Duodenal mucosa (tissue), 2 donors: ENCODE measurements at regions not wholly inside any gene's neighbourhood (a gene's known extent, or its start where the extent isn't known, plus 50 kb on each side); places are given as distances from the start of the nearest gene placed in this dataset.

Experiments used
- H3K27ac ChIP-seq: one replicate; pipeline ENCODE4 v1.7.0; 2013; ENCODE audit warnings: low read depth, low read length
- H3K27me3 ChIP-seq, 2 donors: one replicate each; pipeline ENCODE4 v1.7.0; 2013; ENCODE audit warnings: low read length in 2 of 2, control low read depth in 1 of 2; ENCODE audit not compliant: insufficient read depth in 2 of 2, control insufficient read depth in 1 of 2
- H3K36me3 ChIP-seq, 2 donors: one replicate each; pipeline ENCODE4 v1.7.0; 2013; ENCODE audit warnings: low read length in 2 of 2, control low read depth in 1 of 2; ENCODE audit not compliant: insufficient read depth in 2 of 2, control insufficient read depth in 1 of 2
- H3K4me1 ChIP-seq, 2 donors: one replicate each; pipeline ENCODE4 v1.7.0; 2013; ENCODE audit warnings: low read length in 2 of 2, control low read depth in 1 of 2; ENCODE audit not compliant: insufficient read depth in 2 of 2, control insufficient read depth in 1 of 2
- H3K4me3 ChIP-seq, 2 donors: one replicate each; pipeline ENCODE4 v1.7.0; 2013; ENCODE audit warnings: low read length in 2 of 2, low read depth in 1 of 2
- H3K9ac ChIP-seq, 2 donors: one replicate each; pipeline ENCODE4 v1.7.0; 2013; ENCODE audit warnings: low read length in 2 of 2, low read depth in 1 of 2
- H3K9me3 ChIP-seq, 2 donors: one replicate each; pipeline ENCODE4 v1.7.0; 2013; ENCODE audit warnings: low read length in 2 of 2, control low read depth in 1 of 2; ENCODE audit not compliant: control insufficient read depth in 1 of 2

- no peak overlapping the region for H3K4me3 ChIP-seq
- no peak overlapping the region for H3K27ac ChIP-seq
- H3K36me3 ChIP-seq, result no peaks in the 10 kb centered on the region
- no peaks in the 10 kb centered on the region for H3K9me3 ChIP-seq
- H3K9ac ChIP-seq, result no peak overlapping the region
- H3K27me3 ChIP-seq, result no peaks in the 10 kb centered on the region
- no peaks in the 10 kb centered on the region for H3K4me1 ChIP-seq
Measured at GRCh38 chr7:46494028-46494427, 573.0 kb upstream of the IGFBP3 start.

GRCh38 chr7:46493196-46493595 lies 572.1 kb upstream of the IGFBP3 start:
- no peaks in the 10 kb centered on the region for H3K27me3 ChIP-seq
- no peak overlapping the region for H3K4me3 ChIP-seq
- H3K36me3 ChIP-seq, result no peaks in the 10 kb centered on the region
- H3K9ac ChIP-seq, result no peak overlapping the region
- H3K4me1 ChIP-seq, result no peaks in the 10 kb centered on the region
- no peaks in the 10 kb centered on the region for H3K9me3 ChIP-seq
- H3K27ac ChIP-seq, result no peak overlapping the region

- no peaks in the 10 kb centered on the region for H3K4me1 ChIP-seq
- H3K4me3 ChIP-seq, result no peak overlapping the region
- no peaks in the 10 kb centered on the region for H3K36me3 ChIP-seq
- no peak overlapping the region for H3K27ac ChIP-seq
- no peaks in the 10 kb centered on the region for H3K9me3 ChIP-seq
- H3K9ac ChIP-seq, result no peak overlapping the region
- H3K27me3 ChIP-seq, result no peaks in the 10 kb centered on the region
Measured at GRCh38 chr7:46492466-46492865, 571.4 kb upstream of the IGFBP3 start.

- Histone ChIP-seq H3K9me3 (no peaks in the 10 kb centered on the region), H3K4me1 (no peaks in the 10 kb centered on the region), H3K36me3 (no peaks in the 10 kb centered on the region), H3K27ac (no peak overlapping the region), H3K27me3 (no peaks in the 10 kb centered on the region), H3K9ac (no peak overlapping the region), H3K4me3 (no peak overlapping the region)
Measured at GRCh38 chr7:46490406-46490805, 569.3 kb upstream of the IGFBP3 start.

- Histone ChIP-seq H3K9me3 (no peaks in the 10 kb centered on the region), H3K4me3 (no peak overlapping the region), H3K4me1 (no peaks in the 10 kb centered on the region), H3K9ac (no peak overlapping the region), H3K27ac (no peak overlapping the region), H3K36me3 (no peaks in the 10 kb centered on the region), H3K27me3 (no peaks in the 10 kb centered on the region)
Measured at GRCh38 chr7:46489106-46489505, 568.0 kb upstream of the IGFBP3 start.

GRCh38 chr7:46488607-46489006 lies 567.5 kb upstream of the IGFBP3 start:
- no peaks in the 10 kb centered on the region for H3K9me3 ChIP-seq
- H3K27ac ChIP-seq, result no peak overlapping the region
- H3K36me3 ChIP-seq, result no peaks in the 10 kb centered on the region
- no peak overlapping the region for H3K4me3 ChIP-seq
- no peaks in the 10 kb centered on the region for H3K4me1 ChIP-seq
- no peaks in the 10 kb centered on the region for H3K27me3 ChIP-seq
- H3K9ac ChIP-seq, result no peak overlapping the region

- no peaks in the 10 kb centered on the region for H3K27me3 ChIP-seq
- H3K4me1 ChIP-seq, result no peaks in the 10 kb centered on the region
- H3K36me3 ChIP-seq, result no peaks in the 10 kb centered on the region
- H3K4me3 ChIP-seq, result no peak overlapping the region
- H3K9me3 ChIP-seq, result no peaks in the 10 kb centered on the region
- H3K27ac ChIP-seq, result no peak overlapping the region
- no peak overlapping the region for H3K9ac ChIP-seq
Measured at GRCh38 chr7:46486256-46487206, 565.5 kb upstream of the IGFBP3 start.

GRCh38 chr7:46485481-46486065 lies 564.5 kb upstream of the IGFBP3 start:
- Histone ChIP-seq H3K4me3 (no peak overlapping the region), H3K36me3 (no peaks in the 10 kb centered on the region), H3K9me3 (no peaks in the 10 kb centered on the region), H3K27me3 (no peaks in the 10 kb centered on the region), H3K4me1 (no peaks in the 10 kb centered on the region), H3K9ac (no peak overlapping the region), H3K27ac (no peak overlapping the region)

GRCh38 chr7:46484906-46485305 lies 563.8 kb upstream of the IGFBP3 start:
- Histone ChIP-seq H3K27me3 (no peaks in the 10 kb centered on the region), H3K4me3 (no peak overlapping the region), H3K36me3 (no peaks in the 10 kb centered on the region), H3K9ac (no peak overlapping the region), H3K4me1 (no peaks in the 10 kb centered on the region), H3K27ac (no peak overlapping the region), H3K9me3 (no peaks in the 10 kb centered on the region)

- Histone ChIP-seq H3K27ac (no peak overlapping the region), H3K9ac (no peak overlapping the region), H3K27me3 (no peaks in the 10 kb centered on the region), H3K4me3 (no peak overlapping the region), H3K4me1 (no peaks in the 10 kb centered on the region), H3K36me3 (no peaks in the 10 kb centered on the region), H3K9me3 (no peaks in the 10 kb centered on the region)
Measured at GRCh38 chr7:46480619-46481018, 559.5 kb upstream of the IGFBP3 start.
